ENCODE measurements at regions not wholly inside any gene's neighbourhood (a gene's known extent, or its start where the extent isn't known, plus 50 kb on each side); places are given as distances from the start of the nearest gene placed in this dataset.

GRCh38 chr12:90075685-90076084, 367.0 kb upstream of the ATP2B1 start:
- DNase-seq (ENCODE audit: low read depth), result no peak
- H3K4me3 ChIP-seq (ENCODE audit: control insufficient read depth, low read depth, low read length), result no peak overlapping the region
- TF ChIP-seq, protein P1, sequence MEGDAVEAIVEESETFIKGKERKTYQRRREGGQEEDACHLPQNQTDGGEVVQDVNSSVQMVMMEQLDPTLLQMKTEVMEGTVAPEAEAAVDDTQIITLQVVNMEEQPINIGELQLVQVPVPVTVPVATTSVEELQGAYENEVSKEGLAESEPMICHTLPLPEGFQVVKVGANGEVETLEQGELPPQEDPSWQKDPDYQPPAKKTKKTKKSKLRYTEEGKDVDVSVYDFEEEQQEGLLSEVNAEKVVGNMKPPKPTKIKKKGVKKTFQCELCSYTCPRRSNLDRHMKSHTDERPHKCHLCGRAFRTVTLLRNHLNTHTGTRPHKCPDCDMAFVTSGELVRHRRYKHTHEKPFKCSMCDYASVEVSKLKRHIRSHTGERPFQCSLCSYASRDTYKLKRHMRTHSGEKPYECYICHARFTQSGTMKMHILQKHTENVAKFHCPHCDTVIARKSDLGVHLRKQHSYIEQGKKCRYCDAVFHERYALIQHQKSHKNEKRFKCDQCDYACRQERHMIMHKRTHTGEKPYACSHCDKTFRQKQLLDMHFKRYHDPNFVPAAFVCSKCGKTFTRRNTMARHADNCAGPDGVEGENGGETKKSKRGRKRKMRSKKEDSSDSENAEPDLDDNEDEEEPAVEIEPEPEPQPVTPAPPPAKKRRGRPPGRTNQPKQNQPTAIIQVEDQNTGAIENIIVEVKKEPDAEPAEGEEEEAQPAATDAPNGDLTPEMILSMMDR (conservative IDR thresholded peaks at IDR 0.05; ENCODE audit: control insufficient read depth, insufficient read depth, low read depth, low read length), result no peak

- TF ChIP-seq, protein P1 (conservative IDR thresholded peaks at IDR 0.05; ENCODE audit: control insufficient read depth, insufficient read depth, low read depth, low read length), result no peak
- DNase-seq (ENCODE audit: low read depth), result no peak
- H3K4me3 ChIP-seq (ENCODE audit: control insufficient read depth, low read depth, low read length), result no peak overlapping the region
Observed at GRCh38 chr12:90074086-90074485, 365.4 kb upstream of the ATP2B1 start.

GRCh38 chr12:90071996-90072395, 363.4 kb upstream of the ATP2B1 start:
- TF ChIP-seq, protein P1 (conservative IDR thresholded peaks at IDR 0.05; ENCODE audit: control insufficient read depth, insufficient read depth, low read depth, low read length), result no peak
- DNase-seq (ENCODE audit: low read depth), result no peak
- no peak overlapping the region for H3K4me3 ChIP-seq (ENCODE audit: control insufficient read depth, low read depth, low read length)

DNA sequence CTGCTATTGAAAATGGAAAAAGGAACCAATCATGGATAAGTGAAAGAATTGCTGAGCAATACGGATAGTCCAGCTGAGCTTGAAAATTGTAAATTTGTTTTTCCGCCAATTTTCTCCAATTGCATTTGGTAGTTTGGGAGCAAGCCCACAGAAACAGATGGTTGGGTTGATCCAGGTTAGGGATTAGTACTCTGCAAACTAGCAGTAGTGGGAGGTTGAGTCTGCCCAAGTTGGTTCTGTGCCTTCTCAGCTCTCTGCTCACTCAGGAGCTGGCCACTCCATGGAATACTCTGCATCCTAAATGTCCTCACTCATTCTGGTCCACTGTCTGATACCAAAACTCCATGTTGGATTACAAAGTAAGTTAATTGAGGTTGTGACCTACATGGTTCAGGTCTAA, 361.1 kb upstream of the ATP2B1 start:
- no peak for DNase-seq (ENCODE audit: low read depth)
- no peak overlapping the region for H3K4me3 ChIP-seq (ENCODE audit: control insufficient read depth, low read depth, low read length)

DNA sequence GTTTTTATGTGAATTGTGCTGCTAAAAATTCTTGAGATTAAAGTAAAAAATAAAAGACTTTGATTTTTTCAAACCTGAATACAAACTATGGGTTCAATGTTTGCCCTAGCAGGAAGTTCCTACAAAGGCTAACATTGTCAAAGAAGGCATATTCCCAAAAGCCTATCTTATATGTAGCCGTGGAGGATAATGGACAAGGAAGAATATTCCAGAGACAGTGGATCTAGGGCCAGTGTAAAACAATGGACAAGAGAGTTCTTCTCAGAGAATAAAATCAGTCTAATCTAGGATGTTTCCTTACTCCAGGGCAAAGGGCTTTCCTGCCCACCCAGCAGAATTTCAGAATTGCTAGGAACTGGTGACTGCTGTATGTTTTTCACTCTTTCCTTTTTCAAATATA, 359.2 kb upstream of the ATP2B1 start:
- no peak overlapping the region for H3K4me3 ChIP-seq (ENCODE audit: control insufficient read depth, low read depth, low read length)
- no peak for DNase-seq (ENCODE audit: low read depth)
- TF ChIP-seq, protein P1 (conservative IDR thresholded peaks at IDR 0.05; ENCODE audit: control insufficient read depth, insufficient read depth, low read depth, low read length), result no peak

More for the DNA sequence above, 361.1 kb upstream of the ATP2B1 start:
- TF ChIP-seq, protein P1 (conservative IDR thresholded peaks at IDR 0.05; ENCODE audit: control insufficient read depth, insufficient read depth, low read depth, low read length), result no peak

DNA sequence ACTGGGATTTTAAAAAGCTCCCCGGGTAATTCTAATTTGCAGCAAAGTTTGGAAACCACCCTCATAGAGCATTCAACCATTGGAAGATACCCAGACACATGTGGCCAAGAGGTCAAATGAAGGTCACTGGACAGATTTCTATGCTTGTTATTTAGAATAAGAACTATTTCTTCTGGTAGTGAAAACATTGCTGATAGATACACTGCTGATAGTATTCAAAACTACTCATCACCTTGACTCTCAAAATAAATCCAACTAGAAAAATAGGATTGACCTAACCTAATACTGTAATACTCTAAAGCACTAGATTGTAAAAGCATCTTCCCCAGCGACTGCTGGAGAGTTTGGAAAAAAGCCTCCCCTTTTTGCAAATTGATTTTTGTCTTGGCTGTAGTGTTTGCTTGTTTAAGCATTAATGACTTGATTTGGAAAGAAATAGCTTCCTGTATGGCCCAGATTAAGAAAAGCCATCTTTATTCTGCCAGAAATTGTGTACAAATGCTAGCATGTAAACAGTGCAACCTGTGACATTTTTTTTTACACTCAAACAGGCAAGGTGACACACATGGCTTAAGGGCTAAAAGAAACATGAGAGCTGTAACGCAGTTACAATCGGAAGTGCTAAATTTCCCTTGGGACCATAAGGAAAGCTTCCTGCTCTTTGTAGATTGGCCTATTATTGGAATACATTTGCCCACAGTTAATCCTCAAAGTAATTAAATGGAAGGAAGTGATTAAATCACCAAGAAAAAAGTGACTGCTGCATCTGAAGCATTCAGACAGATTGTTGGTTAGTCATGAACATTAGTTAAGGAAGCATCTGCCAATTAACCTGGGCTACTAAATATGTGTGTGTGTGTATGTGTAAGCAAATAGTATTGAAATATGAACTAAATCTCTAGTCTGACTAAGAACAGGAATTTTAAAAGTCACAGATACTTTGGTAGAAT, 356.5 kb upstream of the ATP2B1 start:
- no peak overlapping the region for H3K4me3 ChIP-seq (ENCODE audit: control insufficient read depth, low read depth, low read length)
- TF ChIP-seq, protein P1 (conservative IDR thresholded peaks at IDR 0.05; ENCODE audit: control insufficient read depth, insufficient read depth, low read depth, low read length), result no peak
- peak; percentile 39 for DNase-seq (ENCODE audit: low read depth)

All from fibroblast of mammary gland (primary cell).